ENCODE measurements at regions not wholly inside any gene's neighbourhood (a gene's known extent, or its start where the extent isn't known, plus 50 kb on each side); places are given as distances from the start of the nearest gene placed in this dataset.

GRCh38 chr3:127356381-127356780 lies 68.5 kb upstream of the PRR20G start:
- TF ChIP-seq POLR2A (IDR thresholded peaks at IDR 0.05) (no peak), CTCF (IDR thresholded peaks at IDR 0.05) (no peak)
